ENCODE measurements at regions not wholly inside any gene's neighbourhood (a gene's known extent, or its start where the extent isn't known, plus 50 kb on each side); places are given as distances from the start of the nearest gene placed in this dataset.

- H3K4me3 Mint-ChIP-seq: no peak overlapping the region
- no peaks in the 10 kb centered on the region for H3K27me3 Mint-ChIP-seq
- ATAC-seq (replicated peaks) (no peak), DNase-seq (no peak)
- H3K9me3 Mint-ChIP-seq: peaks cover 11 to 13% of the 10 kb centered on the region in 2 donors
- no peak overlapping the region for H3K27ac Mint-ChIP-seq
- H3K4me1 Mint-ChIP-seq: no peaks in the 10 kb centered on the region
- H3K36me3 Mint-ChIP-seq: no peaks in the 10 kb centered on the region
Measured at GRCh38 chr2:19700861-19701585, 200.8 kb downstream of the TTC32 start.

GRCh38 chr2:19697131-19697530 lies 204.7 kb downstream of the TTC32 start:
- Mint-ChIP-seq H3K27ac (no peak overlapping the region), H3K36me3 (no peaks in the 10 kb centered on the region), H3K4me3 (no peak overlapping the region), H3K9me3 (peaks cover 11 to 13% of the 10 kb centered on the region in 2 donors), H3K27me3 (no peaks in the 10 kb centered on the region), H3K4me1 (no peaks in the 10 kb centered on the region)
- no peak for ATAC-seq (replicated peaks)
- DNase-seq: no peak

- DNase-seq (no peak), ATAC-seq (replicated peaks) (no peak)
- no peaks in the 10 kb centered on the region for H3K27me3 Mint-ChIP-seq
- peaks cover 11% of the 10 kb centered on the region in 2 donors for H3K9me3 Mint-ChIP-seq
- no peaks in the 10 kb centered on the region for H3K36me3 Mint-ChIP-seq
- no peaks in the 10 kb centered on the region for H3K4me1 Mint-ChIP-seq
- no peak overlapping the region for H3K4me3 Mint-ChIP-seq
- H3K27ac Mint-ChIP-seq: no peak overlapping the region
Measured at GRCh38 chr2:19695706-19696105, 206.1 kb downstream of the TTC32 start.

GRCh38 chr2:19691892-19692291 lies 209.9 kb downstream of the TTC32 start:
- Mint-ChIP-seq H3K9me3 (peaks cover 0 to 4% of the 10 kb centered on the region in 2 donors), H3K36me3 (no peaks in the 10 kb centered on the region), H3K27me3 (no peaks in the 10 kb centered on the region), H3K27ac (no peak overlapping the region), H3K4me1 (no peaks in the 10 kb centered on the region), H3K4me3 (no peak overlapping the region)
- DNase-seq (no peak), ATAC-seq (replicated peaks) (no peak)

GRCh38 chr2:19690429-19690828 lies 211.4 kb downstream of the TTC32 start:
- Mint-ChIP-seq H3K4me1 (no peaks in the 10 kb centered on the region), H3K4me3 (no peak overlapping the region)
- no peak for ATAC-seq (replicated peaks)

GRCh38 chr2:19689646-19690168 lies 212.1 kb downstream of the TTC32 start:
- DNase-seq (no peak), ATAC-seq (replicated peaks) (no peak)
- no peaks in the 10 kb centered on the region for H3K9me3 Mint-ChIP-seq
- no peak overlapping the region for H3K4me3 Mint-ChIP-seq
- no peaks in the 10 kb centered on the region for H3K36me3 Mint-ChIP-seq
- H3K27me3 Mint-ChIP-seq: peaks cover 0 to 2% of the 10 kb centered on the region in 2 donors
- no peak overlapping the region for H3K27ac Mint-ChIP-seq
- no peaks in the 10 kb centered on the region for H3K4me1 Mint-ChIP-seq

More at GRCh38 chr2:19690429-19690828, 211.4 kb downstream of the TTC32 start:
- Mint-ChIP-seq H3K9me3 (no peaks in the 10 kb centered on the region), H3K27ac (no peak overlapping the region), H3K27me3 (no peaks in the 10 kb centered on the region), H3K36me3 (no peaks in the 10 kb centered on the region)
- no peak for DNase-seq

- Mint-ChIP-seq H3K27me3 (peaks cover 0 to 6% of the 10 kb centered on the region in 2 donors), H3K4me3 (no peak overlapping the region), H3K9me3 (no peaks in the 10 kb centered on the region), H3K4me1 (no peaks in the 10 kb centered on the region), H3K27ac (no peak overlapping the region), H3K36me3 (no peaks in the 10 kb centered on the region)
- DNase-seq: no peak
- no peak for ATAC-seq (replicated peaks)
Measured at GRCh38 chr2:19688059-19688458, 213.7 kb downstream of the TTC32 start.

GRCh38 chr2:19687017-19687659 lies 214.6 kb downstream of the TTC32 start:
- Mint-ChIP-seq H3K4me1 (no peaks in the 10 kb centered on the region), H3K27ac (no peak overlapping the region), H3K9me3 (no peaks in the 10 kb centered on the region), H3K36me3 (no peaks in the 10 kb centered on the region), H3K4me3 (no peak overlapping the region), H3K27me3 (peaks cover 0 to 6% of the 10 kb centered on the region in 2 donors)
- ATAC-seq (replicated peaks) (no peak), DNase-seq (no peak)

GRCh38 chr2:19686439-19686838 lies 215.3 kb downstream of the TTC32 start:
- H3K27me3 Mint-ChIP-seq: peaks cover 0 to 6% of the 10 kb centered on the region in 2 donors
- no peak overlapping the region for H3K4me3 Mint-ChIP-seq
- H3K9me3 Mint-ChIP-seq: no peaks in the 10 kb centered on the region
- H3K36me3 Mint-ChIP-seq: no peaks in the 10 kb centered on the region
- ATAC-seq (replicated peaks) (no peak), DNase-seq (no peak)
- H3K4me1 Mint-ChIP-seq: no peaks in the 10 kb centered on the region
- H3K27ac Mint-ChIP-seq: no peak overlapping the region

GRCh38 chr2:19685731-19686130 lies 216.1 kb downstream of the TTC32 start:
- Mint-ChIP-seq H3K27ac (no peak overlapping the region), H3K27me3 (peaks cover 0 to 6% of the 10 kb centered on the region in 2 donors), H3K36me3 (no peaks in the 10 kb centered on the region), H3K4me3 (no peak overlapping the region), H3K9me3 (no peaks in the 10 kb centered on the region), H3K4me1 (no peaks in the 10 kb centered on the region)
- DNase-seq (no peak), ATAC-seq (replicated peaks) (no peak)

- peaks cover 0 to 6% of the 10 kb centered on the region in 2 donors for H3K27me3 Mint-ChIP-seq
- H3K4me3 Mint-ChIP-seq: no peak overlapping the region
- no peaks in the 10 kb centered on the region for H3K36me3 Mint-ChIP-seq
- H3K9me3 Mint-ChIP-seq: no peaks in the 10 kb centered on the region
- ATAC-seq (replicated peaks): no peak
- DNase-seq: no peak
- H3K4me1 Mint-ChIP-seq: no peaks in the 10 kb centered on the region
- no peak overlapping the region for H3K27ac Mint-ChIP-seq
Measured at GRCh38 chr2:19684516-19684915, 217.3 kb downstream of the TTC32 start.

- no peak overlapping the region for H3K4me3 Mint-ChIP-seq
- ATAC-seq (replicated peaks): no peak
- H3K4me1 Mint-ChIP-seq: no peaks in the 10 kb centered on the region
- no peaks in the 10 kb centered on the region for H3K36me3 Mint-ChIP-seq
- no peak for DNase-seq
- peaks cover 0 to 6% of the 10 kb centered on the region in 2 donors for H3K27me3 Mint-ChIP-seq
- H3K27ac Mint-ChIP-seq: no peak overlapping the region
- no peaks in the 10 kb centered on the region for H3K9me3 Mint-ChIP-seq
Measured at GRCh38 chr2:19683556-19683955, 218.2 kb downstream of the TTC32 start.

- DNase-seq: no peak
- Mint-ChIP-seq H3K27ac (no peak overlapping the region), H3K4me3 (no peak overlapping the region), H3K4me1 (no peaks in the 10 kb centered on the region), H3K9me3 (no peaks in the 10 kb centered on the region), H3K27me3 (peaks cover 0 to 6% of the 10 kb centered on the region in 2 donors), H3K36me3 (no peaks in the 10 kb centered on the region)
- no peak for ATAC-seq (replicated peaks)
Measured at GRCh38 chr2:19682493-19682892, 219.3 kb downstream of the TTC32 start.

- no peaks in the 10 kb centered on the region for H3K9me3 Mint-ChIP-seq
- H3K27ac Mint-ChIP-seq: no peak overlapping the region
- no peak overlapping the region for H3K4me3 Mint-ChIP-seq
- H3K27me3 Mint-ChIP-seq: no peaks in the 10 kb centered on the region
- no peak for ATAC-seq (replicated peaks)
- no peaks in the 10 kb centered on the region for H3K36me3 Mint-ChIP-seq
- H3K4me1 Mint-ChIP-seq: no peaks in the 10 kb centered on the region
- DNase-seq: no peak
Measured at GRCh38 chr2:19677825-19678518, 223.8 kb downstream of the TTC32 start.

Measured in stimulated activated naive B cell treated with anti-CD40 and anti-IgM and Interleukin-4, amounts not matched to agents 10 μg/mL and 1 μg/mL and 100 μg/mL, for 72 hours (primary cell).